CD14-positive monocyte (primary cell): ENCODE measurements at regions not wholly inside any gene's neighbourhood (a gene's known extent, or its start where the extent isn't known, plus 50 kb on each side); places are given as distances from the start of the nearest gene placed in this dataset.

Experiments
- DNase-seq, 3 donors: peaks; one replicate each; pipeline ENCODE4 v3.0.0-alpha.2; 2011 to 2022
- H2AFZ ChIP-seq: 2 replicates; pipeline ENCODE4 v1.6.0; 2012; ENCODE audit warnings: mild to moderate bottlenecking, low read depth, low read length, inconsistent platforms; ENCODE audit not compliant: insufficient read depth, poor library complexity, severe bottlenecking
- H3K27ac ChIP-seq, 2 donors: 1 replicate in 1 of 2; 2 replicates in 1 of 2; pipeline ENCODE4 v1.5.1; 2012 to 2013; ENCODE audit warnings: low read length in 2 of 2, control low read depth in 1 of 2, inconsistent platforms in 1 of 2, low read depth in 1 of 2, mild to moderate bottlenecking in 1 of 2
- H3K27me3 ChIP-seq, 2 donors: one replicate each; pipeline versions ENCODE4 v1.6.0 to v1.6.1; 2011 to 2013; ENCODE audit warnings: low read length in 2 of 2; ENCODE audit not compliant: control insufficient read depth in 2 of 2, insufficient read depth in 2 of 2
- H3K36me3 ChIP-seq, 2 donors: replicated peaks in 1 of 2; 1 replicate in 1 of 2; 2 replicates in 1 of 2; pipeline versions ENCODE4 v1.5.1 to v1.6.1; 2012 to 2013; ENCODE audit warnings: low read length in 2 of 2, control low read depth in 1 of 2, inconsistent platforms in 1 of 2, mild to moderate bottlenecking in 1 of 2; ENCODE audit not compliant: insufficient read depth in 2 of 2, control insufficient read depth in 1 of 2
- H3K4me1 ChIP-seq, 2 donors: 1 replicate in 1 of 2; 2 replicates in 1 of 2; pipeline versions ENCODE4 v1.5.1 to v1.6.1; 2012 to 2013; ENCODE audit warnings: low read length in 2 of 2, control low read depth in 1 of 2, inconsistent platforms in 1 of 2, mild to moderate bottlenecking in 1 of 2, moderate library complexity in 1 of 2; ENCODE audit not compliant: insufficient read depth in 2 of 2, control insufficient read depth in 1 of 2
- H3K4me2 ChIP-seq: replicated peaks from 2 replicates; pipeline ENCODE3; 2012; ENCODE audit warnings: low read length, moderate library complexity, mild to moderate bottlenecking; ENCODE audit not compliant: poor library complexity, severe bottlenecking; ENCODE audit errors: extremely low read depth
- H3K4me3 ChIP-seq, 3 experiments: fragments of 200-600 bp in 1 of 3; sonication (generic) in 1 of 3; replicated peaks in 1 of 3; 1 replicate in 2 of 3; 2 replicates in 1 of 3; pipeline ENCODE4 v1.5.1; 2011 to 2013; ENCODE audit warnings: low read length in 3 of 3, mild to moderate bottlenecking in 3 of 3, control low read depth in 2 of 3, low read depth in 2 of 3, inconsistent platforms in 1 of 3, moderate library complexity in 1 of 3
- H3K79me2 ChIP-seq: 2 replicates; pipeline ENCODE4 v1.6.0; 2012; ENCODE audit warnings: mild to moderate bottlenecking, control low read depth, inconsistent platforms, low read length, moderate library complexity; ENCODE audit not compliant: insufficient read depth
- H3K9ac ChIP-seq: 2 replicates; pipeline ENCODE4 v1.6.0; 2017; ENCODE audit warnings: low read length, mild to moderate bottlenecking; ENCODE audit not compliant: insufficient read depth, poor library complexity, severe bottlenecking
- H3K9me3 ChIP-seq, 2 donors: replicated peaks in 1 of 2; 1 replicate in 1 of 2; 2 replicates in 1 of 2; pipeline versions ENCODE4 v1.5.1 to v1.6.1; 2012 to 2013; ENCODE audit warnings: low read length in 2 of 2, control low read depth in 1 of 2; ENCODE audit not compliant: control insufficient read depth in 1 of 2, insufficient read depth in 1 of 2
- H4K20me1 ChIP-seq: 2 replicates; pipeline ENCODE4 v1.6.0; 2012; ENCODE audit warnings: mild to moderate bottlenecking, low read length, control low read depth, moderate library complexity; ENCODE audit not compliant: insufficient read depth
- H3K27ac Mint-ChIP-seq, 7 donors: one replicate each; pipeline ENCODE4 v1.8.0; 2020; ENCODE audit warnings: mild to moderate bottlenecking in 7 of 7, mixed read lengths in 7 of 7, moderate library complexity in 6 of 7, inconsistent platforms in 2 of 7
- H3K27me3 Mint-ChIP-seq, 3 donors: one replicate each; pipeline ENCODE4 v1.8.0; 2021 to 2022; ENCODE audit warnings: low read depth in 3 of 3, mild to moderate bottlenecking in 3 of 3, mixed read lengths in 3 of 3, moderate library complexity in 3 of 3, inconsistent platforms in 1 of 3
- H3K36me3 Mint-ChIP-seq, 2 donors: one replicate each; pipeline ENCODE4 v1.8.0; 2020; ENCODE audit warnings: mixed read lengths in 2 of 2, inconsistent platforms in 1 of 2, mild to moderate bottlenecking in 1 of 2
- H3K4me1 Mint-ChIP-seq: one replicate; pipeline ENCODE4 v1.8.0; 2020; ENCODE audit warnings: mild to moderate bottlenecking, mixed read lengths
- H3K4me3 Mint-ChIP-seq, 2 donors: one replicate each; pipeline ENCODE4 v1.8.0; 2020; ENCODE audit warnings: mild to moderate bottlenecking in 2 of 2, mixed read lengths in 2 of 2, moderate library complexity in 1 of 2
- H3K9me3 Mint-ChIP-seq, 7 donors: one replicate each; pipeline ENCODE4 v1.8.0; 2020 to 2022; ENCODE audit warnings: mixed read lengths in 7 of 7, mild to moderate bottlenecking in 6 of 7, moderate library complexity in 6 of 7, inconsistent platforms in 2 of 7
- WGBS: methylation state at CpG from one replicate; pipeline ENCODE4 v1.1.5; 2013; ENCODE audit warnings: missing lambda C conversion rate; ENCODE audit not compliant: insufficient coverage; 5-methylcytosine and 5-hydroxymethylcytosine counted together
- intact Hi-C, 2 donors: fragments of 100-400 bp; cut with micrococcal nuclease; formaldehyde crosslinking; loops; one replicate each; pipeline versions ENCODE4 v1.15.0 to v1.15.1; 2023
- TF ChIP-seq, protein P1 (sequence below): fragments of 200-600 bp; IDR thresholded peaks from one replicate; pipeline ENCODE4 v1.8.0; 2022; ENCODE audit warnings: antibody characterized with exemption, mild to moderate bottlenecking

DNA sequence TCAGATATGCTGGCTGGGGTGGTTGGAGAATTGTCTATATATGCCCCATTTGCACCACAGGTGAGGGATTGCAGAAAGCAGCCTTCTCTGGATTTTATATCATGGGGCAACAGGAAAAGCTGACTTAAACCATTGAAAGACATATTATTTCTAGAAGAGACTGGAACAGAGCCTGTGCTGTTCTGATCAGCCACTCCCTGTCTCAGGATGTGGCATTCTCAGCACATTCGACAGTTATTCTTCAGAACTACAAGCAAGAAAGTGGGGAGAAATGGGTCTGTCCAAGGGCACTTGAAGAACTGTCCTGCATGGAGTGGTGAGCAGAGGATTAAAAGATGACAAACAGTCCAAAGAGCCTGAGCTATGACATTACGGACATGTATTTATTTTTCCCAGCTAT is 67.8 kb upstream of the EPHA5 start:
- H3K27ac ChIP-seq, result no peak overlapping the region
- H4K20me1 ChIP-seq, result no peaks in the 10 kb centered on the region
- no peak overlapping the region for H2AFZ ChIP-seq
- Mint-ChIP-seq H3K27me3 (no peaks in the 10 kb centered on the region), H3K4me1 (no peaks in the 10 kb centered on the region), H3K9me3 (peaks cover 0 to 2% (median 0%) of the 10 kb centered on the region in 7 donors), H3K4me3 (no peak overlapping the region), H3K36me3 (no peaks in the 10 kb centered on the region), H3K27ac (no peak overlapping the region)
- H3K4me3 ChIP-seq, result no peak overlapping the region
- 29% methylated on average over 1 of the region's 2 CpGs for WGBS
- no peaks in the 10 kb centered on the region for H3K79me2 ChIP-seq
- no peak overlapping the region for H3K9ac ChIP-seq
- H3K9me3 ChIP-seq, result no peaks in the 10 kb centered on the region
- DNase-seq, result no peak
- H3K4me2 ChIP-seq, result no peak overlapping the region
- H3K27me3 ChIP-seq, result no peaks in the 10 kb centered on the region
- intact Hi-C loops, result no loop called here
- TF ChIP-seq, protein P1, sequence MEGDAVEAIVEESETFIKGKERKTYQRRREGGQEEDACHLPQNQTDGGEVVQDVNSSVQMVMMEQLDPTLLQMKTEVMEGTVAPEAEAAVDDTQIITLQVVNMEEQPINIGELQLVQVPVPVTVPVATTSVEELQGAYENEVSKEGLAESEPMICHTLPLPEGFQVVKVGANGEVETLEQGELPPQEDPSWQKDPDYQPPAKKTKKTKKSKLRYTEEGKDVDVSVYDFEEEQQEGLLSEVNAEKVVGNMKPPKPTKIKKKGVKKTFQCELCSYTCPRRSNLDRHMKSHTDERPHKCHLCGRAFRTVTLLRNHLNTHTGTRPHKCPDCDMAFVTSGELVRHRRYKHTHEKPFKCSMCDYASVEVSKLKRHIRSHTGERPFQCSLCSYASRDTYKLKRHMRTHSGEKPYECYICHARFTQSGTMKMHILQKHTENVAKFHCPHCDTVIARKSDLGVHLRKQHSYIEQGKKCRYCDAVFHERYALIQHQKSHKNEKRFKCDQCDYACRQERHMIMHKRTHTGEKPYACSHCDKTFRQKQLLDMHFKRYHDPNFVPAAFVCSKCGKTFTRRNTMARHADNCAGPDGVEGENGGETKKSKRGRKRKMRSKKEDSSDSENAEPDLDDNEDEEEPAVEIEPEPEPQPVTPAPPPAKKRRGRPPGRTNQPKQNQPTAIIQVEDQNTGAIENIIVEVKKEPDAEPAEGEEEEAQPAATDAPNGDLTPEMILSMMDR, result no peak
- H3K4me1 ChIP-seq, result no peaks in the 10 kb centered on the region
- H3K36me3 ChIP-seq, result no peaks in the 10 kb centered on the region

DNA sequence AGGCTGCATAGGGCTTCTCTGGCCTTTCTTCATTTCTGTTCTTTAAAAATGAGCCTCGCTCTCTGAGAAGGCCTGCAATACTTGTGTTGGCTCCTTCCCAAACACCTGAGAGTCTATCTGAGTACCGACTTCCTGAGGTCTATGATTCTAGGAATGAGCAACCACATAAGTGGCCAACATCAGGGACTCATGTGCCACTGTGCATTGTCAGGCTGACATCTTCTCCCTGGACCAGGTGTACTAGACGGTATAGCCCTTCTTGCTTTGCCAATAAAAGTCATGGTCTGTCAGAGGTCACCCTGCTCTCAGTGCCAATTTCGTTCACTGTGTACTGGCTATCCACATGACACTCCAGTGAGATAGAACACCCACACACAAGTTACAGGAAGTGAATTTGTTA is 67.4 kb upstream of the EPHA5 start:
- Mint-ChIP-seq H3K27me3 (no peaks in the 10 kb centered on the region), H3K4me3 (no peak overlapping the region), H3K36me3 (no peaks in the 10 kb centered on the region), H3K9me3 (peaks cover 0 to 3% (median 0%) of the 10 kb centered on the region in 7 donors), H3K27ac (no peak overlapping the region), H3K4me1 (no peaks in the 10 kb centered on the region)
- Histone ChIP-seq H3K9me3 (no peaks in the 10 kb centered on the region), H3K27me3 (no peaks in the 10 kb centered on the region), H3K36me3 (no peaks in the 10 kb centered on the region), H3K27ac (no peak overlapping the region), H3K4me2 (no peak overlapping the region), H3K9ac (no peak overlapping the region), H3K4me3 (no peak overlapping the region), H3K4me1 (no peaks in the 10 kb centered on the region), H2AFZ (no peak overlapping the region), H4K20me1 (no peaks in the 10 kb centered on the region), H3K79me2 (no peaks in the 10 kb centered on the region)
- TF ChIP-seq, protein P1, result no peak
- intact Hi-C loops, result no loop called here
- DNase-seq, result no peak
- WGBS, result 32% methylated on average over 3 of the region's 4 CpGs
